ENCODE measurements at regions not wholly inside any gene's neighbourhood (a gene's known extent, or its start where the extent isn't known, plus 50 kb on each side); places are given as distances from the start of the nearest gene placed in this dataset.
"Not testable (repeated sequence)": the region's sequence is repeated elsewhere in the genome, so short reads cannot be mapped to it uniquely, and the experiment has no call there.

DNA sequence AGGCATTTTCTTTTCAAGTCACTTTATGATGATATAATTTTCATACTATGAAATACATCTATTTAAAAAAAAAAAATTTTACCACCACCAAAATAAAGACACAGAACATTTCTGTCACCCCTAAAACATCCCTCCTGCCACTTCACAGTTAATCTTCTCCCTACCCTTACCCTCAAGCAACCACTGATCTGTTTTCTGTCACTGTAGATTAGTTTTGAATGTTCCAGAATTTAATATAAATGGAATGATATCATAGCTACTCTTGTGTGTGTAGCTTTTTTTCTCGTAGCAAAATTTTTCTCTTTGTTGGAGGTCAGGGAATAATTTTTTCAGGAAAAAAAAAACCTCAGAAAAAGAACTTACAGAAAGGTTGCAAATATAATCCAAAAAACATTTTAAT is 152.7 kb downstream of the RHOU start:
- Mint-ChIP-seq H3K36me3 (no peaks in the 10 kb centered on the region), H3K4me1 (no peaks in the 10 kb centered on the region), H3K9me3 (no peaks in the 10 kb centered on the region), H3K27ac (no peak overlapping the region), H3K4me3 (no peak overlapping the region), H3K27me3 (ENCODE audit: low read depth in 2 of 2) (peaks cover 0 to 6% of the 10 kb centered on the region in 2 donors)
- no peaks in the 10 kb centered on the region for H3K36me3 ChIP-seq (ENCODE audit: control insufficient read depth, insufficient read depth, low read length)
- H3K4me1 ChIP-seq (ENCODE audit: control insufficient read depth, insufficient read depth, low read length): no peaks in the 10 kb centered on the region
- H3K27me3 ChIP-seq (ENCODE audit: control insufficient read depth, insufficient read depth, low read length): peaks cover 2% of the 10 kb centered on the region
- ATAC-seq: no peak
- DNase-seq: no peak
- no peak overlapping the region for H3K4me3 ChIP-seq (ENCODE audit: low read length)
- H3K9me3 ChIP-seq (ENCODE audit: control insufficient read depth, insufficient read depth, low read length): no peaks in the 10 kb centered on the region
- H3K27ac ChIP-seq (ENCODE audit: low read length): no peak overlapping the region
- TF ChIP-seq, protein P1, sequence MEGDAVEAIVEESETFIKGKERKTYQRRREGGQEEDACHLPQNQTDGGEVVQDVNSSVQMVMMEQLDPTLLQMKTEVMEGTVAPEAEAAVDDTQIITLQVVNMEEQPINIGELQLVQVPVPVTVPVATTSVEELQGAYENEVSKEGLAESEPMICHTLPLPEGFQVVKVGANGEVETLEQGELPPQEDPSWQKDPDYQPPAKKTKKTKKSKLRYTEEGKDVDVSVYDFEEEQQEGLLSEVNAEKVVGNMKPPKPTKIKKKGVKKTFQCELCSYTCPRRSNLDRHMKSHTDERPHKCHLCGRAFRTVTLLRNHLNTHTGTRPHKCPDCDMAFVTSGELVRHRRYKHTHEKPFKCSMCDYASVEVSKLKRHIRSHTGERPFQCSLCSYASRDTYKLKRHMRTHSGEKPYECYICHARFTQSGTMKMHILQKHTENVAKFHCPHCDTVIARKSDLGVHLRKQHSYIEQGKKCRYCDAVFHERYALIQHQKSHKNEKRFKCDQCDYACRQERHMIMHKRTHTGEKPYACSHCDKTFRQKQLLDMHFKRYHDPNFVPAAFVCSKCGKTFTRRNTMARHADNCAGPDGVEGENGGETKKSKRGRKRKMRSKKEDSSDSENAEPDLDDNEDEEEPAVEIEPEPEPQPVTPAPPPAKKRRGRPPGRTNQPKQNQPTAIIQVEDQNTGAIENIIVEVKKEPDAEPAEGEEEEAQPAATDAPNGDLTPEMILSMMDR (IDR thresholded peaks at IDR 0.05): no peak
- intact Hi-C loops (cut with micrococcal nuclease): no loop called here
- no CpG with 5 or more reads among the region's 1 CpG for WGBS (ENCODE audit: insufficient coverage)

DNA sequence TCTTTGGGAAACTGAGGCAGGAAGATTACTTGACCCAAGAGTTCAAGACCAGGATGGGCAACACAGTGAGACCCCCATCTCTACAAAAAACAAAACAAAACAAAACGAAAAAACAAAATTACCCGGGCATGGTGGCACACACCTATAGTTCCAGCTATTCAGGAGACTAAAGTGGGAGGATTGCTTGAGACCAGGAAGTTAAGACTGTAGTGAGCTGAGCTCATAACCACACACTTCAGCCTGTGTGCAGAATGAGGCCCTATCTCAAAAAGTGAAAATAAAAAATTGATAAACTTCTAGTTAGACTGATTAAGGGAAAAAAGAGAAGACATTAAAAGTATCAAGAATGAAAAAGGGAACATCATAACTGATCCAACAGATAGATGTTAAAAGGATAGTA is 154.0 kb downstream of the RHOU start:
- H3K36me3 ChIP-seq (ENCODE audit: control insufficient read depth, insufficient read depth, low read length): no peaks in the 10 kb centered on the region
- no peaks in the 10 kb centered on the region for H3K4me1 Mint-ChIP-seq
- no peaks in the 10 kb centered on the region for H3K4me1 ChIP-seq (ENCODE audit: control insufficient read depth, insufficient read depth, low read length)
- no peaks in the 10 kb centered on the region for H3K9me3 Mint-ChIP-seq
- peaks cover 0 to 6% of the 10 kb centered on the region in 2 donors for H3K27me3 Mint-ChIP-seq (ENCODE audit: low read depth in 2 of 2)
- ATAC-seq (no peak), DNase-seq (no peak)
- H3K27ac ChIP-seq (ENCODE audit: low read length): no peak overlapping the region
- H3K36me3 Mint-ChIP-seq: no peaks in the 10 kb centered on the region
- WGBS (ENCODE audit: insufficient coverage): 67% methylated on average over 2 of the region's 2 CpGs
- intact Hi-C loops (cut with micrococcal nuclease): no loop called here
- peaks cover 2% of the 10 kb centered on the region for H3K27me3 ChIP-seq (ENCODE audit: control insufficient read depth, insufficient read depth, low read length)
- H3K4me3 Mint-ChIP-seq: no peak overlapping the region
- no peak overlapping the region for H3K4me3 ChIP-seq (ENCODE audit: low read length)
- no peaks in the 10 kb centered on the region for H3K9me3 ChIP-seq (ENCODE audit: control insufficient read depth, insufficient read depth, low read length)
- no peak overlapping the region for H3K27ac Mint-ChIP-seq
- TF ChIP-seq, protein P1 (IDR thresholded peaks at IDR 0.05): no peak

DNA sequence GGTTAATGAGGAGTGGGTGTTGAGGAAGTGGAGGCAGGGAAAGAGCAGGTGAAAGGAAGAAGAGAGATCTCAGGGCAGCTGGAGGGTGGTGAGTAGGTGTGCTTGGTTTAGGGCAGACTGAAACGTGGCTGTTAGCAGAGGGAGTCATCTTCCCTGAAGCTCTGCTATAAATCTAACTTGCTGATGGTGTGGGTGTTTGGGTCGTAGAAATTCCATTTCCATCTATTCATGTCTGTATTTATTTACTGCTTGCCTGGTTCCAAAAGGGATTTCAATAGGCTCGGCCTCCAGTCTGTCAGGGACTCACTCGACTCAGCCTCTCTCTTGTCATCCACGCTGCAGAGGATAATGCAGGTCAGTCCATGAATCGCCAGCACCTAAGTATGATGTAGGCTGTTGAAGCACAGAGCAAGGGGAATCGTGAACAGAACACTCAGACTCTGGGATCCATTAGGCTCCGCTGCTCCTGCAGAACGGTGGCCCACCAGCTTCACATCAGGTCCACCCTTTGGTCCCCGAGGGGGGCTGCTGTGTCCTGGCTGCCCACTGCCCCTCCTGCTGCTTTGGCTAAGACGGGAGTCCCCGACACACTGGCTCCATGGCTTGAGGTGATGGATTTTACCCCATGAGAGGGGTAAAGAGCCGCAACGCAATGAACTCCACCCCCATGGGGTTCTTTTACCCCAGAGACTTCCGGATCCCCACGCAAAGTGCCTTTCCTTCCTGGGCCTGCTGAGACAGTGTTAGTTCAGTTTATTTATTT is 156.2 kb downstream of the RHOU start:
- Histone ChIP-seq H3K4me3 (ENCODE audit: low read length) (no peak overlapping the region), H3K27me3 (ENCODE audit: control insufficient read depth, insufficient read depth, low read length) (peaks cover 2% of the 10 kb centered on the region), H3K36me3 (ENCODE audit: control insufficient read depth, insufficient read depth, low read length) (no peaks in the 10 kb centered on the region), H3K27ac (ENCODE audit: low read length) (no peak overlapping the region), H3K9me3 (ENCODE audit: control insufficient read depth, insufficient read depth, low read length) (no peaks in the 10 kb centered on the region), H3K4me1 (ENCODE audit: control insufficient read depth, insufficient read depth, low read length) (no peaks in the 10 kb centered on the region)
- WGBS (ENCODE audit: insufficient coverage): 89% methylated on average over 14 of the region's 16 CpGs
- H3K36me3 Mint-ChIP-seq: no peaks in the 10 kb centered on the region
- DNase-seq (no peak), ATAC-seq (no peak)
- TF ChIP-seq, protein P1 (IDR thresholded peaks at IDR 0.05): no peak
- no peaks in the 10 kb centered on the region for H3K9me3 Mint-ChIP-seq
- peaks cover 0 to 3% of the 10 kb centered on the region in 2 donors for H3K27me3 Mint-ChIP-seq (ENCODE audit: low read depth in 2 of 2)
- intact Hi-C loops (cut with micrococcal nuclease): no loop called here
- H3K27ac Mint-ChIP-seq: no peak overlapping the region
- no peaks in the 10 kb centered on the region for H3K4me1 Mint-ChIP-seq
- no peak overlapping the region for H3K4me3 Mint-ChIP-seq

DNA sequence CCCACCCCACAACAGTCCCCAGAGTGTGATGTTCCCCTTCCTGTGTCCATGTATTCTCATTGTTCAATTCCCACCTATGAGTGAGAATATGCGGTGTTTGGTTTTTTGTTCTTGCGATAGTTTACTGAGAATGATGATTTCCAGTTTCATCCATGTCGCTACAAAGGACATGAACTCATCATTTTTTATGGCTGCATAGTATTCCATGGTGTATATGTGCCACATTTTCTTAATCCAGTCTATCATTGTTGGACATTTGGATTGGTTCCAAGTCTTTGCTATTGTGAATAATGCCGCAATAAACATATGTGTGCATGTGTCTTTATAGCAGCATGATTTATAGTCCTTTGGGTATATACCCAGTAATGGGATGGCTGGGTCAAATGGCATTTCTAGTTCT is 156.9 kb downstream of the RHOU start:
- intact Hi-C loops (cut with micrococcal nuclease); H3K27me3 Mint-ChIP-seq (ENCODE audit: low read depth in 2 of 2); H3K4me3 ChIP-seq (ENCODE audit: low read length); H3K9me3 Mint-ChIP-seq; H3K4me1 ChIP-seq (ENCODE audit: control insufficient read depth, insufficient read depth, low read length); H3K27ac Mint-ChIP-seq; H3K27ac ChIP-seq (ENCODE audit: low read length); DNase-seq; ATAC-seq; H3K27me3 ChIP-seq (ENCODE audit: control insufficient read depth, insufficient read depth, low read length); H3K9me3 ChIP-seq (ENCODE audit: control insufficient read depth, insufficient read depth, low read length); H3K4me1 Mint-ChIP-seq; H3K36me3 Mint-ChIP-seq; H3K36me3 ChIP-seq (ENCODE audit: control insufficient read depth, insufficient read depth, low read length); H3K4me3 Mint-ChIP-seq: not testable (repeated sequence)
- WGBS (ENCODE audit: insufficient coverage): no CpG with 5 or more reads among the region's 4 CpGs
